SK-N-SH (cell line): ENCODE measurements at regions not wholly inside any gene's neighbourhood (a gene's known extent, or its start where the extent isn't known, plus 50 kb on each side); places are given as distances from the start of the nearest gene placed in this dataset.

Experiments
- CHD2 ChIP-seq: fragments of 150-350 bp; IDR thresholded peaks from 2 replicates; pipeline ENCODE4 v1.6.1; 2018; ENCODE audit warnings: low read length; ENCODE audit not compliant: partially characterized antibody
- EP300 ChIP-seq, 2 experiments: IDR thresholded peaks; 2 replicates each; pipeline versions ENCODE4 v1.4.0 to v1.6.1; 2012; ENCODE audit warnings: borderline replicate concordance in 1 of 2, low read depth in 1 of 2, low read length in 1 of 2
- GABPA ChIP-seq: IDR thresholded peaks from 2 replicates; pipeline ENCODE4 v1.4.0; 2012; ENCODE audit warnings: low read depth, mild to moderate bottlenecking
- GATA2 ChIP-seq: sonication (generic); formaldehyde crosslinking; IDR thresholded peaks from 2 replicates; pipeline ENCODE4 v1.5.0; 2020; ENCODE audit warnings: mild to moderate bottlenecking, missing genetic modification reagents
- POLR2AphosphoS5 ChIP-seq: IDR thresholded peaks from 2 replicates; pipeline ENCODE4 v1.6.1; 2012; ENCODE audit warnings: low read depth, low read length
- TF ChIP-seq, protein P1 (sequence below): fragments of 200-600 bp; sonication (generic); IDR thresholded peaks from 2 replicates; pipeline ENCODE4 v1.6.1; 2017; ENCODE audit warnings: antibody characterized with exemption, mild to moderate bottlenecking, moderate library complexity
- TF ChIP-seq, protein P2 (sequence below): IDR thresholded peaks from 2 replicates; pipeline ENCODE4 v1.4.0; 2012; ENCODE audit warnings: low read depth, borderline replicate concordance

DNA sequence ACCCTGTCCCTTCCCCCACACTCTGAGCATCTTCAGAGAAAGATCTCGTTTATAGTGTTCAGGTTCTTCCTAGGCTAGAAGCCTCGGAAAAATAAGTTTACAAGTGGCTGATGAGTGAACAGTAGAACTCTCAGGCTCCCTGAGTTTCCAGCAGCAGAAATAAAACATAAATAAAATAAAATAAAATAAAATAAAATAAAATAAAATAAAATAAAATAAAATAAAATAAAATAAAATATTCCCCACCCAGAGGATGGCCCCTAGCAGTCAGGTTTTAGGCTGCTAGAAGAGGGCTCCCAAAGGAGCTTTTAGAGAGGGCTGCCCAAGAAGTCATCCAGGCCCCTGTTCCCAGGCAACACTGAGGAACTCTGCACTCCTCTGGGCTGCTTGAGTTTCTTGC is 55.1 kb downstream of the KCNC4 start:
- TF ChIP-seq, protein P1, sequence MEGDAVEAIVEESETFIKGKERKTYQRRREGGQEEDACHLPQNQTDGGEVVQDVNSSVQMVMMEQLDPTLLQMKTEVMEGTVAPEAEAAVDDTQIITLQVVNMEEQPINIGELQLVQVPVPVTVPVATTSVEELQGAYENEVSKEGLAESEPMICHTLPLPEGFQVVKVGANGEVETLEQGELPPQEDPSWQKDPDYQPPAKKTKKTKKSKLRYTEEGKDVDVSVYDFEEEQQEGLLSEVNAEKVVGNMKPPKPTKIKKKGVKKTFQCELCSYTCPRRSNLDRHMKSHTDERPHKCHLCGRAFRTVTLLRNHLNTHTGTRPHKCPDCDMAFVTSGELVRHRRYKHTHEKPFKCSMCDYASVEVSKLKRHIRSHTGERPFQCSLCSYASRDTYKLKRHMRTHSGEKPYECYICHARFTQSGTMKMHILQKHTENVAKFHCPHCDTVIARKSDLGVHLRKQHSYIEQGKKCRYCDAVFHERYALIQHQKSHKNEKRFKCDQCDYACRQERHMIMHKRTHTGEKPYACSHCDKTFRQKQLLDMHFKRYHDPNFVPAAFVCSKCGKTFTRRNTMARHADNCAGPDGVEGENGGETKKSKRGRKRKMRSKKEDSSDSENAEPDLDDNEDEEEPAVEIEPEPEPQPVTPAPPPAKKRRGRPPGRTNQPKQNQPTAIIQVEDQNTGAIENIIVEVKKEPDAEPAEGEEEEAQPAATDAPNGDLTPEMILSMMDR: no peak
- TF ChIP-seq POLR2AphosphoS5 (no peak), EP300 (IDR thresholded peaks at IDR 0.05; ENCODE audit: borderline replicate concordance in 1 of 2, low read depth in 1 of 2, low read length in 1 of 2) (no peak), CHD2 (no peak), GATA2 (CRISPR knock-in tag) (no peak), GABPA (no peak)
- TF ChIP-seq, protein P2, sequence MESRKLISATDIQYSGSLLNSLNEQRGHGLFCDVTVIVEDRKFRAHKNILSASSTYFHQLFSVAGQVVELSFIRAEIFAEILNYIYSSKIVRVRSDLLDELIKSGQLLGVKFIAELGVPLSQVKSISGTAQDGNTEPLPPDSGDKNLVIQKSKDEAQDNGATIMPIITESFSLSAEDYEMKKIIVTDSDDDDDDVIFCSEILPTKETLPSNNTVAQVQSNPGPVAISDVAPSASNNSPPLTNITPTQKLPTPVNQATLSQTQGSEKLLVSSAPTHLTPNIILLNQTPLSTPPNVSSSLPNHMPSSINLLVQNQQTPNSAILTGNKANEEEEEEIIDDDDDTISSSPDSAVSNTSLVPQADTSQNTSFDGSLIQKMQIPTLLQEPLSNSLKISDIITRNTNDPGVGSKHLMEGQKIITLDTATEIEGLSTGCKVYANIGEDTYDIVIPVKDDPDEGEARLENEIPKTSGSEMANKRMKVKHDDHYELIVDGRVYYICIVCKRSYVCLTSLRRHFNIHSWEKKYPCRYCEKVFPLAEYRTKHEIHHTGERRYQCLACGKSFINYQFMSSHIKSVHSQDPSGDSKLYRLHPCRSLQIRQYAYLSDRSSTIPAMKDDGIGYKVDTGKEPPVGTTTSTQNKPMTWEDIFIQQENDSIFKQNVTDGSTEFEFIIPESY: no peak
